Breast epithelium (tissue), 4 donors: ENCODE measurements at regions not wholly inside any gene's neighbourhood (a gene's known extent, or its start where the extent isn't known, plus 50 kb on each side); places are given as distances from the start of the nearest gene placed in this dataset.

Experiments used
- DNase-seq, 2 donors: peaks; one replicate each; pipeline ENCODE4 v3.0.0-alpha.2; 2019; ENCODE audit warnings: low spot score in 2 of 2
- H3K27ac ChIP-seq, 2 donors: fragments of 200-600 bp; sonication (generic) in 1 of 2; one replicate each; pipeline ENCODE4 v1.5.1; 2016 to 2019; ENCODE audit warnings: mild to moderate bottlenecking in 1 of 2
- H3K27me3 ChIP-seq, 2 donors: fragments of 200-600 bp; sonication (generic) in 1 of 2; one replicate each; pipeline versions ENCODE4 v1.5.1 to v1.6.0; 2017 to 2019; ENCODE audit warnings: control low read depth in 1 of 2, mild to moderate bottlenecking in 1 of 2
- H3K36me3 ChIP-seq: fragments of 200-600 bp; one replicate; pipeline ENCODE4 v1.5.1; 2019
- H3K4me1 ChIP-seq, 2 donors: fragments of 200-600 bp; sonication (generic); one replicate each; pipeline ENCODE4 v1.5.1; 2016 to 2019; ENCODE audit warnings: control low read depth in 1 of 2
- H3K4me3 ChIP-seq, 3 donors: fragments of 200-600 bp; sonication (generic); 1 replicate in 2 of 3; 2 replicates in 1 of 3; pipeline ENCODE4 v1.5.1; 2016 to 2019; ENCODE audit warnings: mild to moderate bottlenecking in 3 of 3, moderate library complexity in 2 of 3
- H3K9me3 ChIP-seq, 2 donors: fragments of 200-600 bp; sonication (generic) in 1 of 2; one replicate each; pipeline ENCODE4 v1.5.1; 2016 to 2019; ENCODE audit warnings: control low read depth in 1 of 2
- POLR2A ChIP-seq: fragments of 450-650 bp; IDR thresholded peaks from one replicate; pipeline ENCODE4 v1.6.1; 2016; ENCODE audit warnings: antibody characterized with exemption, mild to moderate bottlenecking, moderate library complexity
- POLR2AphosphoS5 ChIP-seq, 3 donors: sonication (generic); formaldehyde crosslinking; IDR thresholded peaks; one replicate each; pipeline ENCODE4 v1.6.1; 2017; ENCODE audit warnings: antibody characterized with exemption in 3 of 3
- intact Hi-C: fragments of 100-400 bp; cut with DNase I; formaldehyde crosslinking; loops from one replicate; pipeline ENCODE4 v1.15.1; 2023; ENCODE audit warnings: low total_unique reads
- TF ChIP-seq, protein P1 (sequence below), 3 donors: fragments of 450-650 bp; IDR thresholded peaks; one replicate each; pipeline ENCODE4 v1.5.1; 2016 to 2017; ENCODE audit warnings: antibody characterized with exemption in 3 of 3, mild to moderate bottlenecking in 3 of 3, moderate library complexity in 3 of 3

DNA sequence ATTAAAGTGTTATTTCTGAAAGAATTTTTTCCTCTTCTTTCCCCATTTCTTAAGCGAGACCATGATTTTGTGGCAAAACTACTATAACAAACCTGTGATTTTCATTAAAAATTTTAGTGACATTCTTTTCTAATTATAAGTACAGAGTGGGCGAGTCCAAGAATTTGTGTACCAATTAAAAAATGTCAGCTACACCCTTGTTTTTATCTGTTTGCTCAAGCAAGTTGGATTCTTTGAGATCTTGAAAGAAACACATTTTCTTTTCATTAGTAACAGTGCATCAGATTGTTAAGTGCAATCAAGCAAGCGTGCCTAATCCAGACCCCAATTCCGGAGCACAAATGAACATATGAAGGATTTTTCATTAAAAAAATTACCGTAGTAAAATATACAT lies 338.8 kb upstream of the DDHD1 start:
- intact Hi-C loops = no loop called here
- no peak for TF ChIP-seq POLR2A
- Histone ChIP-seq H3K27me3 (no peaks in the 10 kb centered on the region), H3K27ac (no peak overlapping the region), H3K36me3 (no peaks in the 10 kb centered on the region), H3K4me3 (no peak overlapping the region), H3K9me3 (no peaks in the 10 kb centered on the region), H3K4me1 (no peaks in the 10 kb centered on the region)
- no peak for DNase-seq

DNA sequence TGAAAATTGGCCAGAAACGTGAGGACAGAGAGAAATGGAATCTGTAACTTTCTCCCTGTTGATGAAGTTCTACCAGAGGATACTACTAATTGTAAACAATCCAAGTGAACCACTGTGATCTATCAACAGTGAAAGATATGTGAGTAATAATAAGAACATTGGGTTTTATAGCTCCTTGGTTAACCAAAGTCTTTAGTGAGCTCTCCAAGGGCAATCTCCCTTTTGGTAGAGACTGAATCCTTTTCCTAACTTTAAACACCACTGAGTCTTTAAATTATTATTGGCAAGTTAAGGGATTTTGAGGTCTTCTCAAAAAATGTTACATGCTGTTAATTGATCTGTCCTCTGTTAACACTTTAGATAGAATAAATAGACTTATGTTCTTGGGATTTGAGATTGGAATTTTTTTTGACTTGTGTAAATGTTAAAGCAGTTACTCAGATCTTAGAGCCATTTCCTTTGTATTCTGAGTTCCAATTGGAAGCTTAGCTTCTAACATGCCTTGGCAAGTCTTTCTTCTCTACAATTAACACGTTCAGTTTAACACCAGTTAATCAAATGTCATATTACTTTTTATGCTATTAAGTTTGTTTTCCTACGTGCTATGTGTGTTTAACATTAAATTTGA lies 338.2 kb upstream of the DDHD1 start:
- DNase-seq = no peak
- intact Hi-C loops = no loop called here
- Histone ChIP-seq H3K27ac (peak overlapping the region in 1 of 2 donors; percentile 28), H3K4me3 (no peak overlapping the region), H3K4me1 (no peaks in the 10 kb centered on the region), H3K9me3 (no peaks in the 10 kb centered on the region), H3K36me3 (no peaks in the 10 kb centered on the region), H3K27me3 (no peaks in the 10 kb centered on the region)
- TF ChIP-seq POLR2A = no peak
- no peak for TF ChIP-seq POLR2AphosphoS5 (IDR thresholded peaks at IDR 0.05)
- TF ChIP-seq, protein P1, sequence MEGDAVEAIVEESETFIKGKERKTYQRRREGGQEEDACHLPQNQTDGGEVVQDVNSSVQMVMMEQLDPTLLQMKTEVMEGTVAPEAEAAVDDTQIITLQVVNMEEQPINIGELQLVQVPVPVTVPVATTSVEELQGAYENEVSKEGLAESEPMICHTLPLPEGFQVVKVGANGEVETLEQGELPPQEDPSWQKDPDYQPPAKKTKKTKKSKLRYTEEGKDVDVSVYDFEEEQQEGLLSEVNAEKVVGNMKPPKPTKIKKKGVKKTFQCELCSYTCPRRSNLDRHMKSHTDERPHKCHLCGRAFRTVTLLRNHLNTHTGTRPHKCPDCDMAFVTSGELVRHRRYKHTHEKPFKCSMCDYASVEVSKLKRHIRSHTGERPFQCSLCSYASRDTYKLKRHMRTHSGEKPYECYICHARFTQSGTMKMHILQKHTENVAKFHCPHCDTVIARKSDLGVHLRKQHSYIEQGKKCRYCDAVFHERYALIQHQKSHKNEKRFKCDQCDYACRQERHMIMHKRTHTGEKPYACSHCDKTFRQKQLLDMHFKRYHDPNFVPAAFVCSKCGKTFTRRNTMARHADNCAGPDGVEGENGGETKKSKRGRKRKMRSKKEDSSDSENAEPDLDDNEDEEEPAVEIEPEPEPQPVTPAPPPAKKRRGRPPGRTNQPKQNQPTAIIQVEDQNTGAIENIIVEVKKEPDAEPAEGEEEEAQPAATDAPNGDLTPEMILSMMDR (IDR thresholded peaks at IDR 0.05) = no peak

DNA sequence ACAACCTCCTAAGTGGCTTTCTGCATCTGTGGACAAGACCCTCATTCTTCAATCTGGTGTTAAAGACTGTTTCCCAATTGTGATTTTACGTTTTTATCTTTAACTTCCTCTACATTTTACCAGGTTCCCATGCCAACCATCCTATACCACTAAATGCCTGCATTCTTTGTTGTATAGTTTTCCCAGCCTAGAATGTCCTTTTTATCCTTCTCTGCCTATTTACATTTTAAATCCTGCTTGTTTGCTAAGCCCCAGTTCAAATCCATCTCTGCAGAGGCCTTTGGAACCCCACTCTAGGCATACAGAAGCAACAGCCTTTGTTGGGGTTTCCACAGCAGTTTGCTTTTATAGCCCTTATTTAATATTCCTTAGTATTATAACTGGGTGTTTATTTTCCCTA lies 325.1 kb upstream of the DDHD1 start:
- DNase-seq = no peak
- no peak overlapping the region for H3K27ac ChIP-seq
- H3K9me3 ChIP-seq = peaks cover 9 to 15% of the 10 kb centered on the region in 2 donors
- no peaks in the 10 kb centered on the region for H3K36me3 ChIP-seq
- no peak overlapping the region for H3K4me3 ChIP-seq
- intact Hi-C loops = no loop called here
- no peaks in the 10 kb centered on the region for H3K4me1 ChIP-seq
- TF ChIP-seq POLR2AphosphoS5 (IDR thresholded peaks at IDR 0.05) (no peak), POLR2A (no peak)
- TF ChIP-seq, protein P1 (IDR thresholded peaks at IDR 0.05) = no peak
- H3K27me3 ChIP-seq = no peaks in the 10 kb centered on the region

DNA sequence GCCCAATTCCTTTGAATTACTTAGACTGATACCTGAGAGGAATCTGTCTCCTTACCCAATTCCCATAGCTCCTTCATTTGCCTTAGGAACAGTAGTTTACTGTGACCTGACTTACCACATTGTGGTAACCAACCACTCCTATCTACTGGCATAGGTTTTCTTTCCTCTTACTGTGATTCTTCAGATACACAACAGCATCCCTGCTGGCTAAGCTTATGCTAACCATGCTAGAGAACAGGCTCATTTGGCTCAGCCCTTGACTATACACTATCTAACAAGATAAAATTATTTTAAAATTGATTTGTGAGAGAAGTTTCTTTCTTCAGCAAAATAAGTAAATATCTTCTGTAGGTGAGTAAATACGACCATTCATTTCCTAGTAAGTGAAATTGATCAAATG lies 320.4 kb upstream of the DDHD1 start:
- H3K4me1 ChIP-seq = no peaks in the 10 kb centered on the region
- intact Hi-C loops = no loop called here
- H3K9me3 ChIP-seq = no peaks in the 10 kb centered on the region
- no peak for DNase-seq
- TF ChIP-seq, protein P1 (IDR thresholded peaks at IDR 0.05) = no peak
- TF ChIP-seq POLR2A (no peak), POLR2AphosphoS5 (IDR thresholded peaks at IDR 0.05) (no peak)
- H3K27me3 ChIP-seq = no peaks in the 10 kb centered on the region
- no peaks in the 10 kb centered on the region for H3K36me3 ChIP-seq
- H3K27ac ChIP-seq = no peak overlapping the region
- H3K4me3 ChIP-seq = no peak overlapping the region

DNA sequence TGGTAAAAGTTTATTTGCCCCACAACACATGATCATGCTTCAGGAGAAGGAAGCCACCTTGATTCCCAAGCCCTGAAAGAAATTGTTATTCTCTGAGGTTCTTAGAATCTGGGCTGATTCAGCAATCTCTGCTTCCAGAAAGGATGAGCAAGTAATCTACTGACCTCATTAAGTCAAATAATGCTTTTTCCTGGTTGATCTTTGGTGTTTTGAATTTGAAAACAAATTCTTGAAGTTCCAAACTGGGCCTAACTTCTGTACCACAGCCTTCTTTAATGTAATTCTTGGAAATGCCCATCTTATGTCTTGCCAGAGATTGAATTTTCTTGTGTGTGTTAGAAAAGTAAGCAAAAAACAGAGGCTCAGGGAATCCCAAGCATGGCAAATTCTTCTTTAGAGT lies 319.2 kb upstream of the DDHD1 start:
- no peaks in the 10 kb centered on the region for H3K4me1 ChIP-seq
- TF ChIP-seq POLR2AphosphoS5 (IDR thresholded peaks at IDR 0.05) (no peak), POLR2A (no peak)
- TF ChIP-seq, protein P1 (IDR thresholded peaks at IDR 0.05) = no peak
- peak overlapping the region in 1 of 2 donors; percentile 51 for H3K27ac ChIP-seq
- H3K36me3 ChIP-seq = no peaks in the 10 kb centered on the region
- no peaks in the 10 kb centered on the region for H3K9me3 ChIP-seq
- H3K4me3 ChIP-seq = no peak overlapping the region
- DNase-seq = no peak
- no peaks in the 10 kb centered on the region for H3K27me3 ChIP-seq
- intact Hi-C loops = no loop called here
